ENCODE measurements at regions not wholly inside any gene's neighbourhood (a gene's known extent, or its start where the extent isn't known, plus 50 kb on each side); places are given as distances from the start of the nearest gene placed in this dataset.
A peak's percentile ranks its signal among the peaks of the same experiment; 100 is the strongest.

- TF ChIP-seq, protein P1, sequence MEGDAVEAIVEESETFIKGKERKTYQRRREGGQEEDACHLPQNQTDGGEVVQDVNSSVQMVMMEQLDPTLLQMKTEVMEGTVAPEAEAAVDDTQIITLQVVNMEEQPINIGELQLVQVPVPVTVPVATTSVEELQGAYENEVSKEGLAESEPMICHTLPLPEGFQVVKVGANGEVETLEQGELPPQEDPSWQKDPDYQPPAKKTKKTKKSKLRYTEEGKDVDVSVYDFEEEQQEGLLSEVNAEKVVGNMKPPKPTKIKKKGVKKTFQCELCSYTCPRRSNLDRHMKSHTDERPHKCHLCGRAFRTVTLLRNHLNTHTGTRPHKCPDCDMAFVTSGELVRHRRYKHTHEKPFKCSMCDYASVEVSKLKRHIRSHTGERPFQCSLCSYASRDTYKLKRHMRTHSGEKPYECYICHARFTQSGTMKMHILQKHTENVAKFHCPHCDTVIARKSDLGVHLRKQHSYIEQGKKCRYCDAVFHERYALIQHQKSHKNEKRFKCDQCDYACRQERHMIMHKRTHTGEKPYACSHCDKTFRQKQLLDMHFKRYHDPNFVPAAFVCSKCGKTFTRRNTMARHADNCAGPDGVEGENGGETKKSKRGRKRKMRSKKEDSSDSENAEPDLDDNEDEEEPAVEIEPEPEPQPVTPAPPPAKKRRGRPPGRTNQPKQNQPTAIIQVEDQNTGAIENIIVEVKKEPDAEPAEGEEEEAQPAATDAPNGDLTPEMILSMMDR (IDR thresholded peaks at IDR 0.05), result no peak
Measured at GRCh38 chr16:48865520-48865919, 255.5 kb upstream of the N4BP1 start.

GRCh38 chr16:48864055-48864454 lies 254.1 kb upstream of the N4BP1 start:
- TF ChIP-seq, protein P1 (IDR thresholded peaks at IDR 0.05), result no peak

More at GRCh38 chr16:48865520-48865919, 255.5 kb upstream of the N4BP1 start:
- Mint-ChIP-seq H3K4me1 (ENCODE audit: low read depth) (no peaks in the 10 kb centered on the region), H3K9me3 (peaks cover 49% of the 10 kb centered on the region), H3K4me3 (no peak overlapping the region), H3K27me3 (ENCODE audit: insufficient read depth) (no peaks in the 10 kb centered on the region; the same call in 1 of the 2 replicates), H3K27ac (no peak overlapping the region), H3K36me3 (ENCODE audit: low read depth) (peaks cover 11% of the 10 kb centered on the region; the same call in 1 of the 2 replicates)
- DNase-seq, result no peak

DNA sequence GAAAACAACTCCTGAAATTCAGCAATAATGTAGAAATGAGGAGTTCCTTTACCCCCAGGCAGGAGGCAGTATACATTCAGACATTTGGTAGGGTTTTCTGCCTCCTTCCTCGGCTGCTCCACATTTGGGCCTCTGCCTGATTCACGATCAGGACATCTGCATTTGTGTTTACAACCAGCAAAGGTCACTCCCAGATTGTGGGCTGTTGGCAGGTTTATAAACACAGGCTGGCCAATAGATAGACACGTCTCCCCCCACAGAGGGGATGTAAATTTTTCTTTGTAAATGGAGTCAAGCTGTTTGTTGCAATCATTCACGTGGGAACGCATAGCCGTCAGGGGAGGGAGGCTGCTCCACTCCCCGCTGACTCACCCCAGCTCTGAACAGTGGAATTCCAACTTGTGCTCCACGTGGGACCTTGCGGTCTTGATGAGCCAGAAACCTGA lies 252.1 kb upstream of the N4BP1 start:
- TF ChIP-seq, protein P1 (IDR thresholded peaks at IDR 0.05), result no peak; the same call in 1 of the 2 replicates
- Mint-ChIP-seq H3K9me3 (peaks cover 33% of the 10 kb centered on the region), H3K4me1 (ENCODE audit: low read depth) (no peaks in the 10 kb centered on the region), H3K27ac (no peak overlapping the region), H3K4me3 (no peak overlapping the region), H3K27me3 (ENCODE audit: insufficient read depth) (no peaks in the 10 kb centered on the region; the same call in 1 of the 2 replicates), H3K36me3 (ENCODE audit: low read depth) (no peaks in the 10 kb centered on the region; the same call in 1 of the 2 replicates)
- peak; percentile 13 for DNase-seq

More at GRCh38 chr16:48864055-48864454, 254.1 kb upstream of the N4BP1 start:
- no peak for DNase-seq
- no peak overlapping the region for H3K4me3 Mint-ChIP-seq
- peaks cover 38% of the 10 kb centered on the region for H3K9me3 Mint-ChIP-seq
- H3K4me1 Mint-ChIP-seq (ENCODE audit: low read depth), result no peaks in the 10 kb centered on the region
- no peak overlapping the region for H3K27ac Mint-ChIP-seq
- H3K36me3 Mint-ChIP-seq (ENCODE audit: low read depth), result 0 out of 2 replicates have a peak, but pooled peaks cover 4% of the 10 kb centered on the region
- no peaks in the 10 kb centered on the region; the same call in 1 of the 2 replicates for H3K27me3 Mint-ChIP-seq (ENCODE audit: insufficient read depth)

GRCh38 chr16:48860341-48860740 lies 250.4 kb upstream of the N4BP1 start:
- H3K4me1 Mint-ChIP-seq (ENCODE audit: low read depth), result no peaks in the 10 kb centered on the region
- H3K4me3 Mint-ChIP-seq, result no peak overlapping the region
- no peaks in the 10 kb centered on the region; the same call in 1 of the 2 replicates for H3K27me3 Mint-ChIP-seq (ENCODE audit: insufficient read depth)
- peaks cover 42% of the 10 kb centered on the region for H3K9me3 Mint-ChIP-seq
- DNase-seq, result no peak
- no peak overlapping the region for H3K27ac Mint-ChIP-seq
- TF ChIP-seq, protein P1 (IDR thresholded peaks at IDR 0.05), result no peak
- no peaks in the 10 kb centered on the region; the same call in 1 of the 2 replicates for H3K36me3 Mint-ChIP-seq (ENCODE audit: low read depth)

GRCh38 chr16:48852951-48853350 lies 243.0 kb upstream of the N4BP1 start:
- Mint-ChIP-seq H3K9me3 (peaks cover 79% of the 10 kb centered on the region), H3K36me3 (ENCODE audit: low read depth) (no peaks in the 10 kb centered on the region), H3K27ac (no peak overlapping the region), H3K27me3 (ENCODE audit: insufficient read depth) (peaks cover 3% of the 10 kb centered on the region), H3K4me1 (ENCODE audit: low read depth) (no peaks in the 10 kb centered on the region), H3K4me3 (no peak overlapping the region)
- TF ChIP-seq, protein P1 (IDR thresholded peaks at IDR 0.05), result no peak
- DNase-seq, result no peak
